ENCODE measurements at regions not wholly inside any gene's neighbourhood (a gene's known extent, or its start where the extent isn't known, plus 50 kb on each side); places are given as distances from the start of the nearest gene placed in this dataset.
"Not testable (repeated sequence)": the region's sequence is repeated elsewhere in the genome, so short reads cannot be mapped to it uniquely, and the experiment has no call there.

DNA sequence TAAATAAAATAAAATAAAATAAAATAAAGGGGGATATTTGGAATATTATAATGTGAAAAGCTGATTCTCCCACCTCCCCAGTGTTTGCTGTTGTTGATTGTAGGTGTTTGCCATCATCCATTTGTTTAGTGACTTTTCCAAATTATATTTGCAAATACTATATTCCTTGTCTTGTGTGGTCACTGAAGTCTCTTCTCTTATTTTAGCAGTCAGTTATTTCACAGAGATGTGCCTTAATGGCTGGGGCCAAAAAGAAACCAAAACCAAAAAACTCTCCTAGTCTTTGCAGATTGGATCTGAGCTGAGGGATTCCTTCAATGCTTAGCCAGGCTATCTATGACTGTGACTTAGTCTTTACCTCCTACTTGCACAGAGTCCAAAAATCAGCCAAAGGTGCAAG is 70.9 kb upstream of the ZNF169 start:
- DNase-seq (ENCODE audit: low spot score): no peak

DNA sequence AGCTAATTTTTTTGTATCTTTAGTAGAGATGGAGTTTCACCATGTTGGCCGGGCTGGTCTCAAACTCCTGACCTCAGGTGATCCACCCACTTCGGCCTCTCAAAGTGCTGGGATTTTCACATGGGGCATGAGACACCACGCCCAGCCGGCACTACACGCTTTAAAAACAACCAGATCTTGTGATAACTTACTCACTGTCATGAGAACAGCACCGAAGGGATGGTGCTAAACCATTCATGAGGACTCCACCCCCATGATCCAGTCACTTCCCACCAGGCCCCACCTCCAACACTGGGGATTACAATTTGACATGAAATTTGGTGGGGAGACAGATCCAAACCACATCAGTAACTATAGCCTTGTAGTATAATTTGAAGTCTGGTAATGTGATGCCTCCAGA is 67.4 kb upstream of the ZNF169 start:
- DNase-seq (ENCODE audit: low spot score): not testable (repeated sequence)

DNA sequence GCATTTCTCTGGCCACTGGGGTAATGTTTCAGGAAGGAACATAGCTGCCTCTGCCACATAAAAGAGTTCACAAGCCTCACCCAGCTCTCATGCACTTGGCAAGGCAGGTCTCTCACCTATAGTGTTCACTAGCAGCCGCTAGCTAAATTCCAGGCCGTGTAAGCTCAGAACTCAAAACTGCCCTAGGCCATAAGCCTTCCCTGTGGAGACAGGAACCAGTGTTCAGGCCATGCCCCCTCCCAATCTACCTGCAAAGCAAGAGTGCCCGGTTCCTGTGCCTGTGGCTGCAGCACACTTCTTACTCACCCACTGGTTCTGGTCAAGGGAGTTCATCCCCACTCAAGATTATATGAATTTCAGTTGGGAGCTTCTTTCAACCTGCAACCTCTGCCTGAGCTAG is 60.7 kb upstream of the ZNF169 start:
- DNase-seq (ENCODE audit: low spot score): no peak

DNA sequence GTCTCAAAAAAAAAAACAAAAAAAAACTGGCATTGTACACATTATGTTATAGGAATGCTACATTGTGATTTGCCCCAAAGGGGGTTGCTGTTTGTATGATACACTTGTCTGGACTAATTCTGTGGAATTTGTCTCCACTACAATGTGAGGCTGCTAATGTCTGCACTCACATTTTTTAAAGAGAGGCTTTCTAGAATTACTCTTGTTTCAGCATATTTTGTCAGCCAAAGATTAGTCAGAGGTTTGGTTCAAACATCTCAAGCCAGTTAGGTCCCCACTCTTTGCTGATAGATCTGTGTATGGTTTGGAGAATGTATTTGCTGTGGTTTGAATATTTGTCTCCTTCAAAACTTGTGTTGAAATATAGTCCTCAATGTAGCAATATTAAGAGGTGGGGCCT is 59.3 kb upstream of the ZNF169 start:
- DNase-seq (ENCODE audit: low spot score): no peak

DNA sequence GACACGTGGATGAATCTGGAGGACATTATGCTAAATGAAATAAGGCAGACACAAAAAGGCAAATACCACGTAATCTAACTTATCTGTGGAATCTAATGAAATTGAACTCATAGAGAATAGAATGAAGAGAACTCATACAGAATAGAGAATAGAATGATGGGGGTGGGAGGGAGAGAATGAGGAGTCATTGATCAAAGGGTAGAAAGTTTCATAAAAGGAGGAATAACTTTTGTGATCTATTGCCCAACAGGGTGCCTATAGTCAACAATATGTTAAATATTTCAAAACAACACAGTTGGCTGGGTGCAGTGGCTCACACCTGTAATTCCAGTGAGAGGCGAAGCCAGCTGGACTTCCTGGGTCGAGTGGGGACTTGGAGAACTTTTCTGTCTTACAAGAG is 54.9 kb upstream of the ZNF169 start:
- DNase-seq (ENCODE audit: low spot score): no peak

DNA sequence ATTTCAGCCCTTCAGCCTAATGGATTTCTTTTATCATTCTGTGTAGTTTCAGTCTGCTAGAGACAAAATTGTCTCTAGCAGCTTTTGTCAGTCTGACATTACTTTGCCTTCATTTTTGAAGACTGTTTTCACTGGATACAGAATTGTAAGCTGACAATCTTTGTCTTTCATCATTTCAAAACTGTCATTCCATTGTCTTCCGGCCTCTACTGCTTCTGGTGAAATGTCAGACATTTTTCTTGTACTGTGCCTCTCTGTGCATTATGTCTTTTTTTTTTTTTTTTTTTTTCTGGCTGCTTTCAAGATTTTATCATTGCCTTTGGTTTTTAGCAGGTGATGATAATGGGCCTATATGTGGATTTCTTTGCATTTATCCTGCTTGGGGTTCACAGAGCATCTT is 51.3 kb upstream of the ZNF169 start:
- no peak for DNase-seq (ENCODE audit: low spot score)

Small RNA genes lying in the stretch of these regions (microRNA-seq; reads per million reads assigned to microRNA genes)
- gene MIRLET7A1 (ENCODE audit: borderline number of aligned reads) (257 reads per million, percentile 62 among the genes with 10 or more reads in this experiment), gene MIRLET7D (ENCODE audit: borderline number of aligned reads) (3,429 reads per million, percentile 87 among the genes with 10 or more reads in this experiment), gene MIRLET7F1 (ENCODE audit: borderline number of aligned reads) (316 reads per million, percentile 66 among the genes with 10 or more reads in this experiment)
